HG03354 (cell line): ENCODE measurements at regions not wholly inside any gene's neighbourhood (a gene's known extent, or its start where the extent isn't known, plus 50 kb on each side); places are given as distances from the start of the nearest gene placed in this dataset.
"Not testable (repeated sequence)": the region's sequence is repeated elsewhere in the genome, so short reads cannot be mapped to it uniquely, and the experiment has no call there.

Source experiments
- ATAC-seq: cut with Tn5 transposase; IDR thresholded peaks from one replicate; pipeline ENCODE4 v1.9.1; 2021; ENCODE audit warnings: mild to moderate bottlenecking; ENCODE audit not compliant: unreplicated experiment, poor library complexity, severe bottlenecking

- no peak for ATAC-seq
Measured at GRCh38 chr2:42984617-42985016, 192.2 kb upstream of the HAAO start.

- ATAC-seq = no peak
Measured at GRCh38 chr2:42984081-42984480, 191.7 kb upstream of the HAAO start.

- ATAC-seq = no peak
Measured at GRCh38 chr2:42980764-42981416, 188.5 kb upstream of the HAAO start.

- ATAC-seq = no peak
Measured at GRCh38 chr2:42979870-42980763, 187.7 kb upstream of the HAAO start.

- no peak for ATAC-seq
Measured at GRCh38 chr2:42979416-42979869, 187.1 kb upstream of the HAAO start.

- no peak for ATAC-seq
Measured at GRCh38 chr2:42978887-42979415, 186.6 kb upstream of the HAAO start.

- no peak for ATAC-seq
Measured at GRCh38 chr2:42978175-42978886, 185.9 kb upstream of the HAAO start.

- ATAC-seq = no peak
Measured at GRCh38 chr2:42977270-42978174, 185.1 kb upstream of the HAAO start.

GRCh38 chr2:42976351-42976750, 184.0 kb upstream of the HAAO start:
- ATAC-seq = no peak

- ATAC-seq = peak; percentile 42
Measured at GRCh38 chr2:42974721-42975717, 182.6 kb upstream of the HAAO start.

GRCh38 chr2:42974169-42974720, 181.9 kb upstream of the HAAO start:
- ATAC-seq = no peak

- ATAC-seq = no peak
Measured at GRCh38 chr2:42973726-42974125, 181.3 kb upstream of the HAAO start.

GRCh38 chr2:42972933-42973516, 180.6 kb upstream of the HAAO start:
- not testable (repeated sequence) for ATAC-seq

GRCh38 chr2:42971947-42972736, 179.8 kb upstream of the HAAO start:
- no peak for ATAC-seq

- ATAC-seq = no peak
Measured at GRCh38 chr2:42971381-42971780, 179.0 kb upstream of the HAAO start.

GRCh38 chr2:42970151-42970550, 177.8 kb upstream of the HAAO start:
- no peak for ATAC-seq
